IMR-90 (cell line): ENCODE measurements at regions not wholly inside any gene's neighbourhood (a gene's known extent, or its start where the extent isn't known, plus 50 kb on each side); places are given as distances from the start of the nearest gene placed in this dataset.
"Not testable (repeated sequence)": the region's sequence is repeated elsewhere in the genome, so short reads cannot be mapped to it uniquely, and the experiment has no call there.

ENCODE experiments used
- BHLHE40 ChIP-seq: fragments of 150-350 bp; IDR thresholded peaks from 2 replicates; pipeline ENCODE4 v1.6.1; 2016; ENCODE audit warnings: mild to moderate bottlenecking, low read depth, low read length
- TF ChIP-seq, protein P1 (sequence below): conservative IDR thresholded peaks from 2 replicates; pipeline ENCODE4 v1.5.1; 2012; ENCODE audit warnings: mild to moderate bottlenecking, low read depth, low read length, improper control_type of control experiment

DNA sequence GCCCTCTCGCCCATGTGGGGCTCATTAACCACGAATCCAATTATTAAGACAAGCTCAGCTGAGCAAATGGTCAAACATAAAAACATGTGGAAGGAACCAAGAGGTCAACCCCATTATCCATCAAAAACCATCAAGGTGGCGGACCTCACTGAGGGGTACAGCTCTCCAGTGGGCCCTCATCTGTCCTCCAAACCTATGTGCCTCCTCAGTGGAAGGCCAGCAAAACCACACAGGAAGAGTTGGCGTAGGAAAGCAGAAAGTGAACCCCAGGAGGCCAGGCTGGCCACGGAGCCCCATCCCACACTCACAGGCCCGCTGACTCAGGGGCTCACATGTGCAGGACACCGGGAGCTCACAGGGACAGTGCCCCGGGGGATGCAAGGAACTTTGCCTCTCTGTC is 66.5 kb upstream of the CLEC6A start:
- TF ChIP-seq, protein P1, sequence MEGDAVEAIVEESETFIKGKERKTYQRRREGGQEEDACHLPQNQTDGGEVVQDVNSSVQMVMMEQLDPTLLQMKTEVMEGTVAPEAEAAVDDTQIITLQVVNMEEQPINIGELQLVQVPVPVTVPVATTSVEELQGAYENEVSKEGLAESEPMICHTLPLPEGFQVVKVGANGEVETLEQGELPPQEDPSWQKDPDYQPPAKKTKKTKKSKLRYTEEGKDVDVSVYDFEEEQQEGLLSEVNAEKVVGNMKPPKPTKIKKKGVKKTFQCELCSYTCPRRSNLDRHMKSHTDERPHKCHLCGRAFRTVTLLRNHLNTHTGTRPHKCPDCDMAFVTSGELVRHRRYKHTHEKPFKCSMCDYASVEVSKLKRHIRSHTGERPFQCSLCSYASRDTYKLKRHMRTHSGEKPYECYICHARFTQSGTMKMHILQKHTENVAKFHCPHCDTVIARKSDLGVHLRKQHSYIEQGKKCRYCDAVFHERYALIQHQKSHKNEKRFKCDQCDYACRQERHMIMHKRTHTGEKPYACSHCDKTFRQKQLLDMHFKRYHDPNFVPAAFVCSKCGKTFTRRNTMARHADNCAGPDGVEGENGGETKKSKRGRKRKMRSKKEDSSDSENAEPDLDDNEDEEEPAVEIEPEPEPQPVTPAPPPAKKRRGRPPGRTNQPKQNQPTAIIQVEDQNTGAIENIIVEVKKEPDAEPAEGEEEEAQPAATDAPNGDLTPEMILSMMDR, result not testable (repeated sequence)
- TF ChIP-seq BHLHE40, result not testable (repeated sequence)
